ENCODE measurements at regions not wholly inside any gene's neighbourhood (a gene's known extent, or its start where the extent isn't known, plus 50 kb on each side); places are given as distances from the start of the nearest gene placed in this dataset.
"Not testable (repeated sequence)": the region's sequence is repeated elsewhere in the genome, so short reads cannot be mapped to it uniquely, and the experiment has no call there.

- DNase-seq (ENCODE audit: low read depth, low spot score): no peak
Measured at GRCh38 chr6:23712756-23713155, 413.3 kb upstream of the NRSN1 start.

GRCh38 chr6:23713211-23713610 lies 412.8 kb upstream of the NRSN1 start:
- DNase-seq (ENCODE audit: low read depth, low spot score): no peak

- no peak for DNase-seq (ENCODE audit: low read depth, low spot score)
Measured at GRCh38 chr6:23728707-23729106, 397.3 kb upstream of the NRSN1 start.

GRCh38 chr6:23731609-23732008 lies 394.4 kb upstream of the NRSN1 start:
- DNase-seq (ENCODE audit: low read depth, low spot score): no peak

GRCh38 chr6:23732521-23732920 lies 393.5 kb upstream of the NRSN1 start:
- DNase-seq (ENCODE audit: low read depth, low spot score): no peak

GRCh38 chr6:23735151-23735550 lies 390.9 kb upstream of the NRSN1 start:
- DNase-seq (ENCODE audit: low read depth, low spot score): no peak

GRCh38 chr6:23736577-23736976 lies 389.4 kb upstream of the NRSN1 start:
- DNase-seq (ENCODE audit: low read depth, low spot score): no peak

GRCh38 chr6:23747239-23747638 lies 378.8 kb upstream of the NRSN1 start:
- no peak for DNase-seq (ENCODE audit: low read depth, low spot score)

GRCh38 chr6:23752414-23752813 lies 373.6 kb upstream of the NRSN1 start:
- DNase-seq (ENCODE audit: low read depth, low spot score): no peak

GRCh38 chr6:23754197-23754596 lies 371.8 kb upstream of the NRSN1 start:
- no peak for DNase-seq (ENCODE audit: low read depth, low spot score)

- peak; percentile 24 for DNase-seq (ENCODE audit: low read depth, low spot score)
Measured at GRCh38 chr6:23775127-23775526, 350.9 kb upstream of the NRSN1 start.

GRCh38 chr6:23783901-23784300 lies 342.1 kb upstream of the NRSN1 start:
- DNase-seq (ENCODE audit: low read depth, low spot score): no peak

- no peak for DNase-seq (ENCODE audit: low read depth, low spot score)
Measured at GRCh38 chr6:23784301-23784919, 341.6 kb upstream of the NRSN1 start.

GRCh38 chr6:23790756-23791155 lies 335.3 kb upstream of the NRSN1 start:
- no peak for DNase-seq (ENCODE audit: low read depth, low spot score)

- no peak for DNase-seq (ENCODE audit: low read depth, low spot score)
Measured at GRCh38 chr6:23797041-23797440, 329.0 kb upstream of the NRSN1 start.

- DNase-seq (ENCODE audit: low read depth, low spot score): not testable (repeated sequence)
Measured at GRCh38 chr6:23804289-23804688, 321.7 kb upstream of the NRSN1 start.

- not testable (repeated sequence) for DNase-seq (ENCODE audit: low read depth, low spot score)
Measured at GRCh38 chr6:23821141-23821540, 304.9 kb upstream of the NRSN1 start.

GRCh38 chr6:23823421-23823820 lies 302.6 kb upstream of the NRSN1 start:
- no peak for DNase-seq (ENCODE audit: low read depth, low spot score)

- DNase-seq (ENCODE audit: low read depth, low spot score): no peak
Measured at GRCh38 chr6:23826572-23826971, 299.4 kb upstream of the NRSN1 start.

- DNase-seq (ENCODE audit: low read depth, low spot score): no peak
Measured at GRCh38 chr6:23828861-23829260, 297.2 kb upstream of the NRSN1 start.

GRCh38 chr6:23841116-23841515 lies 284.9 kb upstream of the NRSN1 start:
- DNase-seq (ENCODE audit: low read depth, low spot score): no peak

- DNase-seq (ENCODE audit: low read depth, low spot score): no peak
Measured at GRCh38 chr6:23842760-23843159, 283.3 kb upstream of the NRSN1 start.

- DNase-seq (ENCODE audit: low read depth, low spot score): no peak
Measured at GRCh38 chr6:23851522-23851921, 274.5 kb upstream of the NRSN1 start.

- DNase-seq (ENCODE audit: low read depth, low spot score): not testable (repeated sequence)
Measured at GRCh38 chr6:23853566-23854133, 272.4 kb upstream of the NRSN1 start.
